GM18951 (cell line): ENCODE measurements at regions not wholly inside any gene's neighbourhood (a gene's known extent, or its start where the extent isn't known, plus 50 kb on each side); places are given as distances from the start of the nearest gene placed in this dataset.

Experiments used
- POLR2A ChIP-seq: IDR thresholded peaks from 4 replicates; pipeline ENCODE4 v1.6.1; 2011; ENCODE audit warnings: mild to moderate bottlenecking; ENCODE audit not compliant: insufficient read length, insufficient read depth; ENCODE audit errors: extremely low read depth
- in situ Hi-C: fragments of 300-500 bp; cut with MboI; formaldehyde crosslinking; loops from one replicate; pipeline ENCODE4 v1.12.0; 2022; ENCODE audit warnings: low sequenced_read_pairs, mixed read lengths, inconsistent platforms; ENCODE audit not compliant: unreplicated experiment

- in situ Hi-C loops, result no loop called here
- no peak for TF ChIP-seq POLR2A
Measured at GRCh38 chr10:130244928-130245495, 108.8 kb downstream of the GLRX3 start.

DNA sequence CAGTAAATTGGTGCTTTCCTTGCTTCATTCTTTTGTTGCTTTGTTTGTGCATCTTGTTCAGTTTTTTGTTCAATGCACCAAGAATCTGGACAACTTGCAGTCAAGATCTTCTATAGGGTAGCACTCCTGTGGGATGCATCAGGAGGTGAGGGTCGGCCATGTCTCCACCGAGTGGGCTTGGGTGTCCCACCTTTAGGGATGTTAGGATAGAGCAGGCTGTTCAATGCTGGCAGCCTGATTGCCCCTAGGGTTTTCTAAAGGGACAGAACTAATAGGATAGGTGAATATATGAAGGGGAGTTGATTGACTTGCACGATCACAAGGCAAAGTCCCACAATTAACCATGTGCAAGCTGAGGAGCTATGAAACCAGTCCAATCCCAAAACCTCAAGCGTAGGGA is 109.9 kb downstream of the GLRX3 start:
- in situ Hi-C loops, result no loop called here
- TF ChIP-seq POLR2A, result no peak

DNA sequence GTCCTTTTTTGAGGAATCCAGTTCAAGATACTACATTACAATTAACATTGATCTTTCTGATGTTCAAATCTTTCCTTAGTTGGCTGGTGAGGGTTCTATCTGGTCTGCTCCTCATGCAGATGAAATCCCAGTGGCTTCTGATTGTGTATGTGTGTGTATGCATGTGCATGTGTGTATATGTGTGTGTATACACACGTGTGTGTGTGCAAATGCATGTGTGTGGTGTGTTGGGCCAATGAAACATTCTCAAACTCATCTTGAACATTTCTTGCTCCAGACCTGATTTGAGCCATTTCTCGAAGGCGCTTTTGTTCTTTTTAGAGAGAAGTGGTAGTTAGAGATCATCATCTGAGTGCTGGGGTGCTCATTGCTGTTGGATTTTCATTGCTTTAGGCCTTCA is 113.9 kb downstream of the GLRX3 start:
- in situ Hi-C loops, result no loop called here
- no peak for TF ChIP-seq POLR2A

DNA sequence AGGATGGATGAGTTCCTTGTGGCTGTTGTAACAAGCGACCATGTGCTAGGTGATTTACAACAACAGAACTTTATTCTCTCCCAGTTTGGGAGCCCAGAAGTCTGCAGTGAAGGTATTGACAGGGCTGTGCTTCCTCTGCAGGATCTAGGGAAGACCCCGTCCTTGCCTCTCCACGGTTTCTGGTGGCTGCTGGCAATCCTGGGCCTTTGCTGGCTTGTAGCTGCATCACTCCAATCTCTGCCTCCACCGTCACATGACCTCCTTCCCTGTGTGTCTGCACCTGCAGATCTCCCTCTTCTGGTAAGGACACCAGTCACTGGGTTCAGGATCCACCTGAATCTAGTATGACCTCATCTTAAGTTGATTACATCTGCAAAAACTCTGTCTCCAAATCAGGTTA is 115.6 kb downstream of the GLRX3 start:
- in situ Hi-C loops, result no loop called here
- no peak for TF ChIP-seq POLR2A

- in situ Hi-C loops, result no loop called here
- TF ChIP-seq POLR2A, result no peak
Measured at GRCh38 chr10:130254243-130254642, 118.1 kb downstream of the GLRX3 start.

DNA sequence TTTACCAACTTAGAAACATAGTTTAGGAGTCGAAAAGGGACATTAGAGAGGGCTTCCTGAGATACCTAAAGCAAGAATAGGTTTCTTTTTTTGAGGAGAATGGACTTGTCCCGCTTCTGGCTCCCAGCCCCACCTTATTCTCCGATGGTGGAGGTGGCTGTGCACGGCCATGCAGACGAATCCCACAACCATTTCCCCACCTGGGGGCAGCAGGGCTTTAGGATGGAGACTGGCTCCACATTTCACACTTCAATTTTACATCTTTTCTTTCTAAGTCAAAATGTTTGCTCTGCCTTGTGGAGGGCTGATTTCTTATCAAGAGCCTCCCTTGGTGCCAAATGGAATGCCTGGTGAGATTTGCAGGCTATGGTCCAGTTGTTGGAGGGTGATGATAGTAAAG is 118.5 kb downstream of the GLRX3 start:
- in situ Hi-C loops, result no loop called here
- no peak for TF ChIP-seq POLR2A

- in situ Hi-C loops, result no loop called here
- TF ChIP-seq POLR2A, result no peak
Measured at GRCh38 chr10:130255777-130256176, 119.6 kb downstream of the GLRX3 start.

DNA sequence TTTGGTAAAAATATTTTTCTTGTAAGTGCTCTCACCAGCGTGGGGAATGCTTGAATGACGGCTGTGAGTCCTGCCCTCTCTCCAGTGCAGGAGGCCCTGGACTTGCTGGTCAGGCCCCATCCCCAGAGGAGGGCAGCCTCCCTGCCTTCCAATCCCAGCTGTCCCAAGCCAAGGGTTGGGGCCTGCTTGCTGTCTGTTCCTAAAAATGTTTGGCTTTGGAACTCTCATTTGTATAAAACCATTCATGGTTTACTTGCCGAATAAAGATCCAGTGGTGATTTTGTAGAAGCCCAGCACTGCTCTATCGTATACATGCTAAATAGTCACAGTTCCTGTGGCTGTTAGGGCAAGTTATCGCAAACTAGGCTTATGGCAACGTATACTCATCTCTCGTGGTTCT is 121.7 kb downstream of the GLRX3 start:
- no peak for TF ChIP-seq POLR2A
- in situ Hi-C loops, result no loop called here

GRCh38 chr10:130259380-130259779 is 123.2 kb downstream of the GLRX3 start:
- TF ChIP-seq POLR2A, result no peak
- in situ Hi-C loops, result no loop called here

DNA sequence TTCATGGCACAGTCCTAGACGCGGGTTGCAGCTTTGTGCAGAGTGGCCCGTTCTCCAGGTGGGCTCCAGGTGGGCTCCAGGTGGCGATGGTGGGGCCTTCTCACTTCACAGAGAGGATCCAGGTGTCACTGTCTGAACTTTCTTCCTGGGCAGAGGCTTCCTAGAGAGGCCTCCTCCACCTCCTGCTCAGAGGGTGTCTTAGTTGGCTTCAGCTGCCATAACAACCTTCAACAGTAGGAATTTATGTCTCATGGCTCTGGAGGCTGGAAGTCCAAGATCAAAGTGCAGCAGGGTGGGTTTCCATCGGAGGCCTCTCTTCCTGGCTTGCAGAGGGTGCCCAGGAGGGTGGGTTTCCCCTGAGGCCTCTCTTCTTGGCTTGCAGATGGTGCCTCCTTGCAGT is 125.1 kb downstream of the GLRX3 start:
- no peak for TF ChIP-seq POLR2A
- in situ Hi-C loops, result no loop called here

DNA sequence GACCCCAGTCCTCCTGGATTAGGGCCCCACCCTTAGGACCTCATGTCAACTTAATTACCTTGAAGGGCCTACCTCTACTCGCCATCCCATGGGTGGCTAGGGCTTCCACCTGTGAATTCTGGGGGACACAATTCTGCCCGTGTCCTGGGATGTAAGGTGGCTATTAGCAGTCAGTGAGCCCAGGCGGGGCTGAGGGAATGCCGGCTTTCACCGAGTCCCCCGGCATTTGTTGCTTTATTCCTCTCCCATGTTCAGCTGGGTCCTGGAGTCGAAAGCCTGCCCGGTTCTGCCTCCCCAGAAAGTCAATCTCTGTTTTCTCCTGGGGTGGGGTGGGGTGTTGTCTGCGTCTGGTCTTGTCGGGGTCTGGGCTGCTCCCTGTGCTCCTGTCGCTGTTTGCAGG is 125.6 kb downstream of the GLRX3 start:
- in situ Hi-C loops, result no loop called here
- TF ChIP-seq POLR2A, result no peak

GRCh38 chr10:130263289-130263688 is 127.1 kb downstream of the GLRX3 start:
- in situ Hi-C loops, result no loop called here
- no peak for TF ChIP-seq POLR2A

DNA sequence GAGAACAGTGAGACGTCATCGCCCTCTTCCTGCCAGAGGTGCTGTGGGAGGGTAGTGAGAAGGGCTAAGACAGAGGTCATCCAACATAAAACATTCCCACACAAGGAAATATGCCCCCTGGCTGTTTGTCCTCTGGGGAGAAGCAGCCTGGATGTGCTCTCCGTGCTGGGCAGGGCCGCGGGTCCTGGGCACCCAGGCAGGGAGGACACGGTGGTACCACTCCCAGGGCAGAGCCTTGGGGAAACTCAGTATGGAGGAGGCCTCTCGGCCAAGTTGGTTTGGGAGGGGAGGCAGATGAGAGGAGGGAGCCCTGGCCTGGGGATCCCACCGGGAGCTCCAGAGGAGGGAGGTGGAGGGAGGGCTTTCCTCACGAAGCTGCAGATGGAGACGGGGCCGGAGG is 129.4 kb downstream of the GLRX3 start:
- TF ChIP-seq POLR2A, result no peak
- in situ Hi-C loops, result no loop called here

DNA sequence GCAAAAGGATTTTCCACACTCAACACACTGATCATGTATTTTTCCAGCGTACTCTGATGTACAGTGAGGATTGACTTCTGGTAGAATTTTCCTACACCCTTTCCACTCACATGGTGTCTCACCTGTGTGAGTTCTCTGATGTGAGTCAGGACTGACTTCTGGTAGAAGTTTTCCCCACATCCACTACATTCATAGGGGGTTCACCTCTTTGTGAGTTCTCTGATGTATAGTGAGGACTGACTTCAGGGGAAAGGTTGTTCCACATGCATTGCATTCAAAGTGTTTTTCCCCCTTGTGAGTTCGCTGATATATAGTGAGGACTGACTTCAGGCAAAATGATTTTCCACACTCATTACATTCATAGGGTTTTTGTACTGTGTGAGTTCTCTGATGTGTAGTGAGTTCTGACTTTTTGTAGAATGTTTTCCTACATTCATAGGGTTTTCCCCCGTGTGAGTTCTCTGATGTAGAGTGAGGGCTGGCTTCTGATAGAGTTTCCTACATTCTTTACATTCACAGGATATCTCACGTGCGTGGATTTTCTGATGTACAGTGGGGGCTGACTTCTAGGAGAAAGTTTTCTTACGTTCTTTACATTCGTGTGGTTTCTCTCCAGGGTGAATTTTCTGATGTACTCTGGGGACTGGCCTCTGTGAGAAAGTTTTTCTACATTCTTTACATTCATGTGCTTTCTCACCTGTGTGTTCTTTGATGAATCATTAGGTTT is 146.5 kb downstream of the GLRX3 start:
- no peak for TF ChIP-seq POLR2A
- in situ Hi-C loops, result no loop called here
